ENCODE measurements at regions not wholly inside any gene's neighbourhood (a gene's known extent, or its start where the extent isn't known, plus 50 kb on each side); places are given as distances from the start of the nearest gene placed in this dataset.

DNA sequence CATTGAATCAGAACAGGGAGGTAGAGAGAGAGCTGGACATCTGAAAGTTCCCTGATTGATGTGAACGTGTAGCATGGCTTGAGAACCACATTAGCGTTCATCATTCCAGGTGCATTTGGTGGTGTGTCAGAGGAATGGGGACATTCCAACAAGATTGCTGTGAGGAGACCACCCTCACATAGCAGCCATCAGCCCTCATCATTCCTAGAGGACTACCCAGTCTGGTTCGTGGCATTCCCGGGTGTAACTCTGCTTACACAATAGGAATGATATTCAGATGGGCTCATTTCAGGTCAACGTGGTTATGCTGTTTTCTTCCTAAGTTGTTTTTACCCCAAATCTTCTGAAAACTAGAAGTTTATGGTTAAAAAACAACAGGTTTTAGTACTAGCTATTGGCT is 62.2 kb upstream of the KLHL31 start:
- Histone ChIP-seq H3K4me2 (no peak overlapping the region), H3K4me1 (peaks cover 13% of the 10 kb centered on the region; the same call in 2 of the 3 replicates), H3K9me3 (no peaks in the 10 kb centered on the region), H3K4me3 (no peak overlapping the region), H3K27ac (no peak overlapping the region)
- TF ChIP-seq NPAS2 (CRISPR knock-in tag; IDR thresholded peaks at IDR 0.05; ENCODE audit: borderline replicate concordance) (no peak), RARB (CRISPR knock-in tag; IDR thresholded peaks at IDR 0.05) (no peak), RFX5 (IDR thresholded peaks at IDR 0.05) (no peak), MAZ (IDR thresholded peaks at IDR 0.05; ENCODE audit: borderline replicate concordance, low read depth, low read length) (no peak), FOXS1 (CRISPR knock-in tag; IDR thresholded peaks at IDR 0.05) (no peak), ZC3H11A (IDR thresholded peaks at IDR 0.05) (no peak)
- TF ChIP-seq, protein P1, sequence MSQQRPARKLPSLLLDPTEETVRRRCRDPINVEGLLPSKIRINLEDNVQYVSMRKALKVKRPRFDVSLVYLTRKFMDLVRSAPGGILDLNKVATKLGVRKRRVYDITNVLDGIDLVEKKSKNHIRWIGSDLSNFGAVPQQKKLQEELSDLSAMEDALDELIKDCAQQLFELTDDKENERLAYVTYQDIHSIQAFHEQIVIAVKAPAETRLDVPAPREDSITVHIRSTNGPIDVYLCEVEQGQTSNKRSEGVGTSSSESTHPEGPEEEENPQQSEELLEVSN (IDR thresholded peaks at IDR 0.05; ENCODE audit: borderline replicate concordance, low read depth), result no peak
- DNase-seq (ENCODE audit: low read depth in 1 of 2, low spot score in 1 of 2) (no peak), ATAC-seq (no peak), FAIRE-seq (no peak)
- 69% methylated on average over 5 of the region's 5 CpGs for WGBS (ENCODE audit: missing lambda C conversion rate)
- POLR2A ChIA-PET, result no interaction called here
- CTCF ChIA-PET, result interaction anchor here (0.8 to 11.5 kb wide), 29 partner anchors 9 to 251 kb away, joined by 3 to 169 read pairs (median 5); partner anchors contain the start of gene GCLC

DNA sequence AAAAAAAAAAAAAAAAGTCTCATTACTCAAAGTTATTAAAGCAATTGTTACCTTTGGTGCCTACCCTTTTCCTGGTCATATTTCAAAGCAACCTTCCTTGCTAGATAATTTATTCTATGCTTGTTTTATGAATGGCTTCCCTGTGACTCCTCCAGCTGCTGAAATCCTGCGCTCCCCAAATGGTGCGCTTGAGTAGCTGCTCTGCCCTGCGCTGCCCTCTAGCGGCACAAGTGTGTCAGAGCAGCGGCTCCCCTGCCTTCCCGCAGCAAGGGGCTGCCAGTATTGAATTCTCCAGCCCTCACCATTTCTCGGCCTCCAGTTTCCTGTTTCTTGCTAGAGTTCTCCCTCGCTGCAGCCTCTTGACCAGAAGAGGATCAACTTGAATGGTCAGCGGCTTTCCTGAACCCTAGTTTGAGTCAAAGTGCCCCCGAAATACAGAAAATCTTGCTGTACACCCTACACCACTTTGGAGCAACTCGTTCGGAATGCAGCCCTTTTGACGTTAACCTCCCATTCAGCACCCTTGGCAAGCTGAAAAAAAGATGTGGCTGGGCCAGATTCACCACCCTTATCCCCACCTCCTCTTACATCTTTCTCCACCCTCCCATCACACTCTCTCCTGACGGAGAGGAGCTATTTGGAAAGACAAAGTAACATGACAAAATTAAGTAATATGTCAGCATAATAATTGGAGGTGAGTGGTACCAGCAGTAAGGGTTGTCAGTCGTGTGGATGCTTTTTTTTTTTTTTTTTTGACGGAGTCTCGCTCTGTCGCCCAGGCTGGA is 60.4 kb upstream of the KLHL31 start:
- TF ChIP-seq HDAC2 (IDR thresholded peaks at IDR 0.05), result no peak
- TF ChIP-seq ZSCAN20 (CRISPR knock-in tag; IDR thresholded peaks at IDR 0.05), result no peak
- TF ChIP-seq SMC3 (IDR thresholded peaks at IDR 0.05), result peak; percentile 67
- TF ChIP-seq, protein P2, sequence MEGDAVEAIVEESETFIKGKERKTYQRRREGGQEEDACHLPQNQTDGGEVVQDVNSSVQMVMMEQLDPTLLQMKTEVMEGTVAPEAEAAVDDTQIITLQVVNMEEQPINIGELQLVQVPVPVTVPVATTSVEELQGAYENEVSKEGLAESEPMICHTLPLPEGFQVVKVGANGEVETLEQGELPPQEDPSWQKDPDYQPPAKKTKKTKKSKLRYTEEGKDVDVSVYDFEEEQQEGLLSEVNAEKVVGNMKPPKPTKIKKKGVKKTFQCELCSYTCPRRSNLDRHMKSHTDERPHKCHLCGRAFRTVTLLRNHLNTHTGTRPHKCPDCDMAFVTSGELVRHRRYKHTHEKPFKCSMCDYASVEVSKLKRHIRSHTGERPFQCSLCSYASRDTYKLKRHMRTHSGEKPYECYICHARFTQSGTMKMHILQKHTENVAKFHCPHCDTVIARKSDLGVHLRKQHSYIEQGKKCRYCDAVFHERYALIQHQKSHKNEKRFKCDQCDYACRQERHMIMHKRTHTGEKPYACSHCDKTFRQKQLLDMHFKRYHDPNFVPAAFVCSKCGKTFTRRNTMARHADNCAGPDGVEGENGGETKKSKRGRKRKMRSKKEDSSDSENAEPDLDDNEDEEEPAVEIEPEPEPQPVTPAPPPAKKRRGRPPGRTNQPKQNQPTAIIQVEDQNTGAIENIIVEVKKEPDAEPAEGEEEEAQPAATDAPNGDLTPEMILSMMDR (IDR thresholded peaks at IDR 0.05), result peak; percentile 78
- TF ChIP-seq KDM5A (IDR thresholded peaks at IDR 0.05), result no peak
- TF ChIP-seq RAD21 (conservative IDR thresholded peaks at IDR 0.05 in 1 of 2, IDR thresholded peaks at IDR 0.05 in 1 of 2), result peak; percentile 77 to 80
- POLR2A ChIA-PET, result interaction anchor here (1.5 kb wide), 1 partner anchor 69 kb away, joined by 4 read pairs; the partner anchor contains the start of gene LRRC1
- 32% methylated on average over 18 of the region's 18 CpGs for WGBS (ENCODE audit: missing lambda C conversion rate)
- no peaks in the 10 kb centered on the region for H3K9me3 ChIP-seq
- FAIRE-seq, result no peak
- CTCF ChIA-PET, result interaction anchor here (0.5 to 11.5 kb wide), 35 partner anchors 9 to 553 kb away, joined by 3 to 169 read pairs (median 4); partner anchors contain the start of gene LRRC1
- peaks cover 13% of the 10 kb centered on the region; the same call in 2 of the 3 replicates for H3K4me1 ChIP-seq
- peak overlapping the region; percentile 31 to 52; a peak in 4 of 6 replicates for H3K27ac ChIP-seq
- H3K4me2 ChIP-seq, result peak overlapping the region; percentile 58
- peak overlapping the region; percentile 40 for H3K4me3 ChIP-seq
- DNase-seq (ENCODE audit: low read depth in 1 of 2, low spot score in 1 of 2), result peak; percentile 66 to 74
- ATAC-seq, result peak; percentile 94 to 95

DNA sequence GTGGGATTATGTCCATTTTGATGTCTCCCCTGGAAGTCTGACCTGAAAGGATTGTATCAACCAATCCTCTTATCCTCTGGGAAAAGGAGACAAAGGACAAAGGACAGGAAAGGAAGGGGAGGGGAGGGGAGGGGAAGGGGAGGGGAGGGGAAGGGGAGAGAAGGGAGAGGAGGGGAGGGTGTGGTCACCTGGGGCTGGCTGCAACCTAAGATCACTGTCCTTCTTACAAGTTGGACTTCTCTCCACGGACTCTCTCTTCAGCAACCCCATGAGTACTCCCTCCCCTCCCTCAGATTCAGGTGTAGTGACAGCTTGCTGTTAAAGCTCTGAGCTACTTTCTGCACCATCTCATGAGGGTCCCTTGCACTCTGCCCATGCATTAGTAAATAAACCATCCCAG is 58.9 kb upstream of the KLHL31 start:
- no peaks in the 10 kb centered on the region for H3K9me3 ChIP-seq
- TF ChIP-seq KDM5A (IDR thresholded peaks at IDR 0.05) (no peak), SREBF2 (IDR thresholded peaks at IDR 0.05) (no peak), GATA3 (IDR thresholded peaks at IDR 0.05; ENCODE audit: borderline replicate concordance) (no peak), ZSCAN20 (CRISPR knock-in tag; IDR thresholded peaks at IDR 0.05) (no peak), CBX2 (IDR thresholded peaks at IDR 0.05; ENCODE audit: borderline replicate concordance, low read depth) (no peak), MAZ (IDR thresholded peaks at IDR 0.05; ENCODE audit: borderline replicate concordance, low read depth, low read length) (no peak), EHMT2 (IDR thresholded peaks at IDR 0.05; ENCODE audit: low read depth) (no peak), HOXB13 (CRISPR knock-in tag; IDR thresholded peaks at IDR 0.05; ENCODE audit: low read depth) (no peak), MAFK (IDR thresholded peaks at IDR 0.05; ENCODE audit: partially characterized antibody) (no peak), CHD2 (IDR thresholded peaks at IDR 0.05; ENCODE audit: low read length, partially characterized antibody) (no peak), JUNB (IDR thresholded peaks at IDR 0.05) (no peak), HDAC2 (IDR thresholded peaks at IDR 0.05) (no peak), FOSL2 (IDR thresholded peaks at IDR 0.05) (no peak), FOSL2 (CRISPR knock-in tag; IDR thresholded peaks at IDR 0.05) (no peak), RAD21 (conservative IDR thresholded peaks at IDR 0.05 in 1 of 2, IDR thresholded peaks at IDR 0.05 in 1 of 2) (no peak)
- ChIA-PET POLR2A (interaction anchor here (0.8 kb wide), 1 partner anchor 180 kb away, joined by 4 read pairs; the partner anchor contains the start of gene GCLC), CTCF (interaction anchor here (0.6 to 11.5 kb wide), 14 partner anchors 7 to 239 kb away, joined by 3 to 169 read pairs (median 7); no protein-coding TSS in a partner anchor)
- no peak overlapping the region for H3K4me3 ChIP-seq
- DNase-seq (ENCODE audit: low read depth in 1 of 2, low spot score in 1 of 2), result no peak
- no peak for FAIRE-seq
- WGBS (ENCODE audit: missing lambda C conversion rate), result 73% methylated on average over 1 of the region's 1 CpG
- H3K4me1 ChIP-seq, result peaks cover 13% of the 10 kb centered on the region; the same call in 2 of the 3 replicates
- no peak overlapping the region for H3K27ac ChIP-seq
- no peak overlapping the region for H3K4me2 ChIP-seq
- ATAC-seq, result no peak

Data from A549 (cell line).